ES-I3 (cell line): ENCODE measurements at regions not wholly inside any gene's neighbourhood (a gene's known extent, or its start where the extent isn't known, plus 50 kb on each side); places are given as distances from the start of the nearest gene placed in this dataset.

Experiments used
- H3K36me3 ChIP-seq: 2 replicates; pipeline ENCODE4 v1.6.1; 2013; ENCODE audit warnings: mild to moderate bottlenecking, low read length, control low read depth, moderate library complexity; ENCODE audit not compliant: insufficient read depth
- H3K4me1 ChIP-seq: 2 replicates; pipeline ENCODE4 v1.6.1; 2013; ENCODE audit warnings: mild to moderate bottlenecking, control low read depth, low read length; ENCODE audit not compliant: insufficient read depth
- H3K9ac ChIP-seq: 2 replicates; pipeline ENCODE4 v1.6.1; 2013; ENCODE audit warnings: low read depth, mild to moderate bottlenecking, low read length, moderate library complexity
- H3K9me3 ChIP-seq: 2 replicates; pipeline ENCODE4 v1.6.1; 2013; ENCODE audit warnings: mild to moderate bottlenecking, low read length, moderate library complexity; ENCODE audit not compliant: control insufficient read depth, insufficient read depth

GRCh38 chr5:9690751-9691150 is 60.6 kb upstream of the TAS2R1 start:
- Histone ChIP-seq H3K9me3 (no peaks in the 10 kb centered on the region), H3K4me1 (no peaks in the 10 kb centered on the region), H3K36me3 (no peaks in the 10 kb centered on the region; the same call in 1 of the 2 replicates), H3K9ac (no peak overlapping the region)

GRCh38 chr5:9686216-9686615 is 56.1 kb upstream of the TAS2R1 start:
- no peaks in the 10 kb centered on the region for H3K4me1 ChIP-seq
- no peaks in the 10 kb centered on the region for H3K9me3 ChIP-seq
- H3K36me3 ChIP-seq: no peaks in the 10 kb centered on the region; the same call in 1 of the 2 replicates
- no peak overlapping the region for H3K9ac ChIP-seq

- Histone ChIP-seq H3K9me3 (no peaks in the 10 kb centered on the region), H3K36me3 (no peaks in the 10 kb centered on the region), H3K9ac (no peak overlapping the region), H3K4me1 (no peaks in the 10 kb centered on the region)
Observed at GRCh38 chr5:9681706-9682105, 51.6 kb upstream of the TAS2R1 start.
